ENCODE measurements at regions not wholly inside any gene's neighbourhood (a gene's known extent, or its start where the extent isn't known, plus 50 kb on each side); places are given as distances from the start of the nearest gene placed in this dataset.

DNA sequence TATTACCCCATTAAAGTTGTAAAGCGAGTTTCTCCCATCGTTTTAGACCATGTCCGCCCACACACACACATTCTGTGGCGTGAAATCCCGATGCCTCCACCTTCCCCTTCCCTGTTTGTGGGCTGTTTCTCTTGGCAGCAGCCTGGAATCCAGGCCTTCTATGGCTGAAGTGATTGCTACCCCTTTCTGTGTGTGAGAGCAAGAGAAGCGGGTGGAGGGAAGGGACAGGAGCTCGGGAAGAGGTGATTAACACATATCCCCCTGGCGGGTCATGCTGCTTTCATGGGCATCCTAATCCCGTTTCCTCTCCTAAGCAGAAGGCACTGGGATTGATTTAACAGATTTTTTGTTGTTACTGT is 283.8 kb upstream of the RGMA start:
- no peaks in the 10 kb centered on the region for H3K27me3 ChIP-seq (ENCODE audit: control insufficient read depth, insufficient read depth, low read length)
- ChIA-PET CTCF (no interaction called here), POLR2A (no interaction called here)
- peaks cover 49% of the 10 kb centered on the region for H3K9me3 ChIP-seq (ENCODE audit: control insufficient read depth, insufficient read depth, low read length)
- H3K4me3 ChIP-seq (ENCODE audit: low read depth, low read length) = no peak overlapping the region
- DNase-seq (ENCODE audit: low read depth, low spot score) = no peak
- TF ChIP-seq, protein P1, sequence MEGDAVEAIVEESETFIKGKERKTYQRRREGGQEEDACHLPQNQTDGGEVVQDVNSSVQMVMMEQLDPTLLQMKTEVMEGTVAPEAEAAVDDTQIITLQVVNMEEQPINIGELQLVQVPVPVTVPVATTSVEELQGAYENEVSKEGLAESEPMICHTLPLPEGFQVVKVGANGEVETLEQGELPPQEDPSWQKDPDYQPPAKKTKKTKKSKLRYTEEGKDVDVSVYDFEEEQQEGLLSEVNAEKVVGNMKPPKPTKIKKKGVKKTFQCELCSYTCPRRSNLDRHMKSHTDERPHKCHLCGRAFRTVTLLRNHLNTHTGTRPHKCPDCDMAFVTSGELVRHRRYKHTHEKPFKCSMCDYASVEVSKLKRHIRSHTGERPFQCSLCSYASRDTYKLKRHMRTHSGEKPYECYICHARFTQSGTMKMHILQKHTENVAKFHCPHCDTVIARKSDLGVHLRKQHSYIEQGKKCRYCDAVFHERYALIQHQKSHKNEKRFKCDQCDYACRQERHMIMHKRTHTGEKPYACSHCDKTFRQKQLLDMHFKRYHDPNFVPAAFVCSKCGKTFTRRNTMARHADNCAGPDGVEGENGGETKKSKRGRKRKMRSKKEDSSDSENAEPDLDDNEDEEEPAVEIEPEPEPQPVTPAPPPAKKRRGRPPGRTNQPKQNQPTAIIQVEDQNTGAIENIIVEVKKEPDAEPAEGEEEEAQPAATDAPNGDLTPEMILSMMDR (IDR thresholded peaks at IDR 0.05; ENCODE audit: low read depth, low read length) = no peak
- H3K27ac ChIP-seq (ENCODE audit: low read depth, low read length) = no peak overlapping the region

DNA sequence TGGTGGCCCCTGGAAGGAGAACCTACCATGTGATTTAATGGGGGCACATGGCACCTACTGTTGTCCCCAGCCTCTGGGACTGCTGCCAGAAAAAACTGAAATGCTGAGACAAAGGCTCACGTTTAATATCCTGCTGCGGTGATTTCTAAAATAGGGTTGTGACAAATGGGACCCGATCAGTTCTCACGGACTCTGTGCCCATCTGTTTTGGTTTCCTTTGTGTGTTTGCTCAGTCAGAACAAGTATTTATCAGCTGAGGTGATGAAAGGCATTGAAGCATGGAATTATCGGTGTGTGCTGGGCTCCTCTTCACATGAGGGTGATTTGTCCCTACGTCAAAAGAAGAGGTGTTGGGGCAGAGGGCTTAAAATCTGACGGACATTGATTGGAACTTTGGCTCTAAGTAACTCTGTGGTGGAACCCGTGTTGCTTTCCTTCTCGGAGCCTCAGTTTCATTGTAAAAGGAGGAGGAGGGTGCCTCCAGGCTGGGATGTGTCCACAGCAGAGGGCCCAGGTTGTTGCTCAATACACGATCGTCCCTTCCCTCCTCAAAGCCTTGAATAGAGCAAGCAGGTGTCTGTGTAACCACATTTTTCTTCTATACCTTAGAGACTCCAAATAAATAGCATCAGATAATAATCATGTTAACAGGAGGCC is 283.3 kb upstream of the RGMA start:
- DNase-seq (ENCODE audit: low read depth, low spot score) = no peak
- CTCF ChIA-PET = no interaction called here
- no peaks in the 10 kb centered on the region for H3K27me3 ChIP-seq (ENCODE audit: control insufficient read depth, insufficient read depth, low read length)
- TF ChIP-seq, protein P1 (IDR thresholded peaks at IDR 0.05; ENCODE audit: low read depth, low read length) = no peak
- H3K9me3 ChIP-seq (ENCODE audit: control insufficient read depth, insufficient read depth, low read length) = peaks cover 44% of the 10 kb centered on the region
- no peak overlapping the region for H3K4me3 ChIP-seq (ENCODE audit: low read depth, low read length)
- POLR2A ChIA-PET = no interaction called here
- no peak overlapping the region for H3K27ac ChIP-seq (ENCODE audit: low read depth, low read length)

DNA sequence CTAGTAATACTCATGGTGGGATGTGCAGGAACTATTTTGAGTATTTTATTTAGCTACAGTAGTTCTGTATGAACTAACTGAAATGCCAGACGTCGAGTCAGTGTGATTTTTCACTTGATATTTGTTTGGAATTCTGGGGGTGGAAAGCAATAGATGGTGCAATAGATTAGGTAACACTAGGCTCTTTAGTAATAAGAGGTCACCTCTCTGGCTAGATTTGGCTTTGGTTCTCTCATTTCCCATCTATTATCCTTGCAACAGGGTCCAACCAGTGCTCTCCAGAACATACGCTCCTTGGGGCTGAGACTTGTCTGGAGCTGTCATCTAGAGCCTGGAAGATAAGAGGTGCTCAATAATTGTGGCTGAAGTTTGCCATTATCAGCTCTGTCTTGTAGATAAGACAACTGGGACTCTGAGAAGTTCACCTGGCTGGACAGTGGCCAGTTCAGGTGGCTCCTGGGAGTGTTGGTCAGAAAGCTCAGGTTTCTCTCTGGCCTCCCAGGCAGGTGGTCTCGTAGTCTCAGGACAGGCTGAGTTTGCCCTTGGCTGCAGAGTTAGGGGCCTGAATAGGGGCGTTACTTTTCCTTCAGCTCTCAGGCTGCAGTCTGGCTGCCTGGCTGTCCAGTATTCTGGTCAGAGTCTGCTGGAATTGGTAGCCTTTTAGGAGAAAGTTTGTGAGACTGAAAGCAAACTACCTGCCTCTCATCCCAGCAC is 277.5 kb upstream of the RGMA start:
- Histone ChIP-seq H3K9me3 (ENCODE audit: control insufficient read depth, insufficient read depth, low read length) (peaks cover 39% of the 10 kb centered on the region), H3K27me3 (ENCODE audit: control insufficient read depth, insufficient read depth, low read length) (no peaks in the 10 kb centered on the region), H3K27ac (ENCODE audit: low read depth, low read length) (no peak overlapping the region), H3K4me3 (ENCODE audit: low read depth, low read length) (no peak overlapping the region)
- POLR2A ChIA-PET = no interaction called here
- CTCF ChIA-PET = no interaction called here
- TF ChIP-seq, protein P1 (IDR thresholded peaks at IDR 0.05; ENCODE audit: low read depth, low read length) = no peak
- no peak for DNase-seq (ENCODE audit: low read depth, low spot score)

DNA sequence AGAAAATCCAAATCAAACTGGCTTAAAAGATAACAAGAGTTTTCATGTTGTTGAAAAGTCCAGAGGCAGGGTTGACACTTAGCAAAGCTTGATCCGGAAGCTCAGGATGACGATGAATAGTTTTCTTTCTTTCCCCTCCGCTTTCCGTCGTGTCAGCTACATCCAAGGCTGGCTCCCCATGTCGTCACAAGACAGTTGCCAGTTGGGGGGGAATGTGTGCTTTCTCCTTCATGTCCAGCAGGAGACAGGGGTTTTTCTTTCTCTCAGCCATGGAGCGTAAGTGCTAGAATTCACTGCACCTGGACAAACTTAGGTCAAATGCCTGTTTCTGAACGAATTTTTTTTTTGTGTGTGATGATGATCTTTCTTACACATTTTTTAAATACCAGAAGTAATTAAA is 273.8 kb upstream of the RGMA start:
- Histone ChIP-seq H3K4me3 (ENCODE audit: low read depth, low read length) (no peak overlapping the region), H3K27ac (ENCODE audit: low read depth, low read length) (no peak overlapping the region), H3K27me3 (ENCODE audit: control insufficient read depth, insufficient read depth, low read length) (no peaks in the 10 kb centered on the region), H3K9me3 (ENCODE audit: control insufficient read depth, insufficient read depth, low read length) (peaks cover 42% of the 10 kb centered on the region)
- ChIA-PET POLR2A (no interaction called here), CTCF (no interaction called here)
- DNase-seq (ENCODE audit: low read depth, low spot score) = no peak
- TF ChIP-seq, protein P1 (IDR thresholded peaks at IDR 0.05; ENCODE audit: low read depth, low read length) = no peak

DNA sequence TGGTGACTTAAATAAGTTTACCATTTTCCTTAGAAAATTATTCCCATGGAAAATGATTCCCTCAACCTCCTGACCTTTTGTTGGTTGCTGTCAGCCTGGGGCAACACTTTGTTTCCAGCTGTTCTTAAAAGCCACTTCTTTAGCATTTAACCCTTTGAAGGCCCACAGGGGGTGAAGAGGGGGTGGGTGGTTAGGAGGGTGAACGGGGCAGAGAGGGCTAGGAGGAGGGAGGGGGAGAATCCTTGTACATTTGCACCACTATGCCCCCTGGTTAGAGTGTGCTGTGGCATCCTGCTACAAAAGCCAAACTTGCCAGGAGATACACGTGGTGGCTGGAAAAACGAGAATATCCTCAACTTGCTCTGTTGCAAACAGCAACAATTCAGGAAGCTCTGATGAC is 273.2 kb upstream of the RGMA start:
- POLR2A ChIA-PET = no interaction called here
- Histone ChIP-seq H3K27me3 (ENCODE audit: control insufficient read depth, insufficient read depth, low read length) (no peaks in the 10 kb centered on the region), H3K9me3 (ENCODE audit: control insufficient read depth, insufficient read depth, low read length) (peaks cover 46% of the 10 kb centered on the region), H3K27ac (ENCODE audit: low read depth, low read length) (no peak overlapping the region), H3K4me3 (ENCODE audit: low read depth, low read length) (no peak overlapping the region)
- TF ChIP-seq, protein P1 (IDR thresholded peaks at IDR 0.05; ENCODE audit: low read depth, low read length) = no peak
- CTCF ChIA-PET = no interaction called here
- DNase-seq (ENCODE audit: low read depth, low spot score) = no peak

Data from AG04450 (cell line).